Transverse colon (tissue), 4 donors: ENCODE measurements at regions not wholly inside any gene's neighbourhood (a gene's known extent, or its start where the extent isn't known, plus 50 kb on each side); places are given as distances from the start of the nearest gene placed in this dataset.

Experiments used
- DNase-seq: peaks from one replicate; pipeline ENCODE4 v3.0.0-alpha.2; 2019
- H3K27ac ChIP-seq, 4 donors: fragments of 200-600 bp; sonication (generic); 2 replicates each; pipeline ENCODE4 v1.5.1; 2016 to 2018; ENCODE audit warnings: inconsistent platforms in 4 of 4
- H3K27me3 ChIP-seq: fragments of 200-600 bp; sonication (generic); 2 replicates; pipeline ENCODE4 v1.5.1; 2017; ENCODE audit warnings: inconsistent platforms
- H3K36me3 ChIP-seq, 4 donors: fragments of 200-600 bp; sonication (generic); 2 replicates each; pipeline ENCODE4 v1.5.1; 2017 to 2019; ENCODE audit warnings: inconsistent platforms in 4 of 4
- H3K4me1 ChIP-seq, 4 donors: fragments of 200-600 bp; sonication (generic); 2 replicates each; pipeline ENCODE4 v1.5.1; 2017 to 2020; ENCODE audit warnings: inconsistent platforms in 4 of 4
- H3K4me3 ChIP-seq, 4 donors: fragments of 200-600 bp; sonication (generic); 1 replicate in 1 of 4; 2 replicates in 3 of 4; pipeline versions ENCODE4 v1.5.1 to v1.6.1; 2017 to 2019; ENCODE audit warnings: inconsistent platforms in 4 of 4
- H3K9me3 ChIP-seq, 2 donors: fragments of 200-600 bp; sonication (generic); 2 replicates each; pipeline ENCODE4 v1.5.1; 2017 to 2019; ENCODE audit warnings: inconsistent platforms in 2 of 2
- EP300 ChIP-seq: sonication (generic); formaldehyde crosslinking; IDR thresholded peaks from one replicate; pipeline ENCODE4 v1.6.1; 2017; ENCODE audit warnings: antibody characterized with exemption, low read depth
- POLR2A ChIP-seq: fragments of 450-650 bp; IDR thresholded peaks from one replicate; pipeline ENCODE4 v1.6.1; 2016; ENCODE audit warnings: antibody characterized with exemption, mild to moderate bottlenecking, moderate library complexity
- POLR2AphosphoS5 ChIP-seq, 3 donors: sonication (generic); formaldehyde crosslinking; IDR thresholded peaks; one replicate each; pipeline ENCODE4 v1.6.1; 2016; ENCODE audit warnings: antibody characterized with exemption in 3 of 3
- WGBS, 2 donors: methylation state at CpG; one replicate each; pipeline ENCODE4 v1.1.5; 2018; ENCODE audit warnings: low coverage in 1 of 2; 5-methylcytosine and 5-hydroxymethylcytosine counted together
- in situ Hi-C, 4 donors: fragments of 200-750 bp; cut with MboI; loops; one replicate each; pipeline versions ENCODE4 v1.15.0 to v1.15.1; 2017; ENCODE audit warnings: low sequenced_read_pairs in 3 of 4, low pct_ligation_motif_present in 1 of 4, low pct_unique_long_range_greater_than_20kb in 1 of 4
- intact Hi-C: fragments of 100-400 bp; cut with DNase I; formaldehyde crosslinking; loops from one replicate; pipeline ENCODE4 v1.15.1; 2023; ENCODE audit warnings: low total_unique reads
- TF ChIP-seq, protein P1 (sequence below), 5 experiments: fragments of 200-600 bp in 3 of 5; fragments of 450-650 bp in 2 of 5; sonication (generic) in 3 of 5; IDR thresholded peaks; 1 replicate in 2 of 5; 2 replicates in 3 of 5; pipeline ENCODE4 v1.5.1; 2016 to 2017; ENCODE audit warnings: antibody characterized with exemption in 5 of 5, inconsistent platforms in 3 of 5, mild to moderate bottlenecking in 2 of 5, moderate library complexity in 1 of 5

DNA sequence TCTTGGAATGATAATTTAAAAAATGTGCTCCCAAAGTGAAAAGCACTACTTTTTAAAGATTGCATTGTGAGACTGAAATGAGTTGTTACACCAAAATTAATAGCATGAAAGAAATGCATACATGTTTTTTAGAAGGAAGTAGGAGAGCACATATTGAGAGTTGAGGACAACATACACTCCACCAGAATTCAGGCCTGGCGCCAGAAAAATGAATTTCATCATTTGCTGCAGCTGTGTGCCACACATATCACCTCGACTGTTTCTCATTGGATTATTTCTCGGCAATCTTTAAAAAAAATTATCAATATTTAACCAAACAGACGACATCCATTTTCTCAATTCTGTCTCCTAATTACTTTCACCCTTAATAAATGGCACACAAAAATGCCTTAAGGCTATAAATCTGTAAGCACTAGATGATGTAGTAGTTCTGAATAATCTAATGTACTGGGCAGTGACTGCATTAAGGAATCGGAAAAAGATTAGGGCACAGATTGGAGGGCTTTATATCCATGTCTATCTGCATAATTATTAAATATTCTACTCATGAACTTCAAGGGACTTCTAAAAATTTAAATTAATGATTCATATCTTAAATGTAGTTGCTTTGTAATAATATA, 590.4 kb downstream of the NXPH1 start:
- Histone ChIP-seq H3K36me3 (no peaks in the 10 kb centered on the region), H3K4me3 (no peak overlapping the region), H3K27ac (no peak overlapping the region), H3K4me1 (no peaks in the 10 kb centered on the region), H3K9me3 (no peaks in the 10 kb centered on the region), H3K27me3 (no peaks in the 10 kb centered on the region)
- intact Hi-C loops, result no loop called here
- in situ Hi-C loops, result no loop called here
- no peak for TF ChIP-seq POLR2A
- no peak for TF ChIP-seq EP300
- TF ChIP-seq POLR2AphosphoS5 (IDR thresholded peaks at IDR 0.05), result no peak
- TF ChIP-seq, protein P1, sequence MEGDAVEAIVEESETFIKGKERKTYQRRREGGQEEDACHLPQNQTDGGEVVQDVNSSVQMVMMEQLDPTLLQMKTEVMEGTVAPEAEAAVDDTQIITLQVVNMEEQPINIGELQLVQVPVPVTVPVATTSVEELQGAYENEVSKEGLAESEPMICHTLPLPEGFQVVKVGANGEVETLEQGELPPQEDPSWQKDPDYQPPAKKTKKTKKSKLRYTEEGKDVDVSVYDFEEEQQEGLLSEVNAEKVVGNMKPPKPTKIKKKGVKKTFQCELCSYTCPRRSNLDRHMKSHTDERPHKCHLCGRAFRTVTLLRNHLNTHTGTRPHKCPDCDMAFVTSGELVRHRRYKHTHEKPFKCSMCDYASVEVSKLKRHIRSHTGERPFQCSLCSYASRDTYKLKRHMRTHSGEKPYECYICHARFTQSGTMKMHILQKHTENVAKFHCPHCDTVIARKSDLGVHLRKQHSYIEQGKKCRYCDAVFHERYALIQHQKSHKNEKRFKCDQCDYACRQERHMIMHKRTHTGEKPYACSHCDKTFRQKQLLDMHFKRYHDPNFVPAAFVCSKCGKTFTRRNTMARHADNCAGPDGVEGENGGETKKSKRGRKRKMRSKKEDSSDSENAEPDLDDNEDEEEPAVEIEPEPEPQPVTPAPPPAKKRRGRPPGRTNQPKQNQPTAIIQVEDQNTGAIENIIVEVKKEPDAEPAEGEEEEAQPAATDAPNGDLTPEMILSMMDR (IDR thresholded peaks at IDR 0.05), result no peak
- 75 to 87% methylated on average over 5 of the region's 5 CpGs for WGBS, 2 donors
- no peak for DNase-seq

DNA sequence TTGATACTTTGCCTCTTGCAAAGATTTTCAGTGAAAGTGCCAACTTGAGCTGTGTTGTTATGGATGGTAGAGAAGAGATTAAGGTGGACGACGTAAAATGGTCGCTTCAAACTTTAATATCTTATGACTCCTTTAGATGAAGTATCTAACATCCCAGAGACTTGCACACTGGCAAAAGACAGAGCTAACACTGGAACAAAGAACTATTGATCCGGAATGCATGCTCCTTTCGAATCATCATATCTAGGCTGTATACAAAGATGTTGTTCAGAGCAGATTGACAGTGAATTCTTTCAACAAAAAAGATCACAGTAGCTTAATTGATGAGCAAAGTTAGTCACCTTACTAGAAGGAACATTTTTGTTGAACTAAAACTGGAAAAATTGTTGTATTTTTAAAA, 592.7 kb downstream of the NXPH1 start:
- Histone ChIP-seq H3K4me1 (no peaks in the 10 kb centered on the region), H3K4me3 (no peak overlapping the region), H3K27me3 (no peaks in the 10 kb centered on the region), H3K27ac (no peak overlapping the region), H3K9me3 (no peaks in the 10 kb centered on the region), H3K36me3 (no peaks in the 10 kb centered on the region)
- DNase-seq, result no peak
- intact Hi-C loops, result no loop called here
- TF ChIP-seq POLR2A, result no peak
- TF ChIP-seq, protein P1 (IDR thresholded peaks at IDR 0.05), result no peak
- no peak for TF ChIP-seq EP300
- no peak for TF ChIP-seq POLR2AphosphoS5 (IDR thresholded peaks at IDR 0.05)
- WGBS, 2 donors, result 86 to 90% methylated on average over 4 to 5 of the region's 5 CpGs
- in situ Hi-C loops, result no loop called here

DNA sequence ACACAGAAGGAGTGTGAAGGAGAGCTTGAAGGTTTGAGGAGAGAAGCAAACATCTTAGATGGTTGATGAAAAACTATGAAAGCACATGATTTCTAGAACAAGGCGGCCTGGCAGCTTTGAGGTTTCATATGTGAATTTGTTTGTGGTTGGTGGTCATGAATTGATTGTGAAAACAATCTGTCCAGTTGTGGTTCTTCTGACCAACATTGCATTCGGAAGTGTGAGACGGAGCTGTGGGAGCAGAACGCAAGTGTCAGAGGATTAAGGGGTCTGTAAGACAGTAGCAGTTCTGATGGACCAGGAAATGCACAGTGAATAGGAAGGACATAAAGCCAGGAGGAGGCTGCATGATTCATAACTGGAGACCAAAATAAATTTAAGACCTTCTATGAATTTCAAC, 594.6 kb downstream of the NXPH1 start:
- Histone ChIP-seq H3K27ac (no peak overlapping the region), H3K4me1 (no peaks in the 10 kb centered on the region), H3K9me3 (no peaks in the 10 kb centered on the region), H3K36me3 (no peaks in the 10 kb centered on the region), H3K4me3 (no peak overlapping the region), H3K27me3 (no peaks in the 10 kb centered on the region)
- intact Hi-C loops (no loop called here), in situ Hi-C loops (no loop called here)
- 86 to 94% methylated on average over 4 of the region's 4 CpGs for WGBS, 2 donors
- TF ChIP-seq POLR2AphosphoS5 (IDR thresholded peaks at IDR 0.05) (no peak), EP300 (no peak), POLR2A (no peak)
- TF ChIP-seq, protein P1 (IDR thresholded peaks at IDR 0.05), result no peak
- DNase-seq, result no peak

DNA sequence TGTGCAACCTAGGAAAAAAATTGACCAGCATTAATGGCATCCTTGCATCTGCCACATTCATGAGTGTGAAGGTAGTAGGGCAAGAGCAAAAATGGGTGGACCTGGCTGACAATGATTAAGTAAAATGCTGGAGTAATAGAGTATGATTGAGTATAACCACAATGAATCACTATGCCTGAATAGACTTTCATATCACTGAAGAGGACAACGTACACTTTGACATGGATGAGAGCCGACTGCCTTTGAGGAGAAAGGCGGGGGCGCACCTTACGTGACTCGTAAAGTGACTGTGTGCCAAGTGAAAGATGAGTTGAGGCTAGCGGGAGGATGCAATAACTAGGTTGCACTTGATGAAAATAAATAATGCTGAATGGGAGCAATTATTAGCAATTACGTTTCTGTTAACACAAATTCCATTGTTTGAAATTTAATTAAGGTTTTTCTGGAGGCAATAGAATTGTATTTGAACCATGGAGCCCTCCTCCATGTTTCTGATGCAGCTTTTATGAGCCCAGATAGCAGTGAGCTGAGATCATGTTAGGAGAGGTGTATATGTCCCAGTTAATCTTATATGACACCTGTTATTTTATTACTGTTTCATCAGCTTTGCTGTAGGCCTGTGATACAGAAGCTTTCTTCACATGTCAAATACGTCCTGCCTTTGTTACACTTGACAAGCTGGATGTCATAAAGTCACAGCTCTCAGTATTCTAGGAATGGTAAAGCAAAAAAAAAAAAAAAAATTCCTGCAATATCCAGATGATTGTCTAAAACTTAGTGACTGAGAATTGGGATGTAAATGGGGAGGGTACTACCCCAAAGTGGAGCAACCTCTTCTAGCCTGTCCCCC, 596.5 kb downstream of the NXPH1 start:
- H3K4me1 ChIP-seq, result no peaks in the 10 kb centered on the region
- DNase-seq, result no peak
- in situ Hi-C loops, result no loop called here
- no peak overlapping the region for H3K27ac ChIP-seq
- no peak overlapping the region for H3K4me3 ChIP-seq
- H3K27me3 ChIP-seq, result no peaks in the 10 kb centered on the region
- H3K9me3 ChIP-seq, result no peaks in the 10 kb centered on the region
- WGBS, 2 donors, result 71 to 74% methylated on average over 4 to 9 of the region's 9 CpGs
- TF ChIP-seq EP300 (no peak), POLR2AphosphoS5 (IDR thresholded peaks at IDR 0.05) (no peak), POLR2A (no peak)
- TF ChIP-seq, protein P1 (IDR thresholded peaks at IDR 0.05), result no peak
- H3K36me3 ChIP-seq, result no peaks in the 10 kb centered on the region
- intact Hi-C loops, result no loop called here
